Embryonic facial prominence (tissue), 1 donor: ENCODE measurements at regions not wholly inside any gene's neighbourhood (a gene's known extent, or its start where the extent isn't known, plus 50 kb on each side); places are given as distances from the start of the nearest gene placed in this dataset.
"Not testable (repeated sequence)": the region's sequence is repeated elsewhere in the genome, so short reads cannot be mapped to it uniquely, and the experiment has no call there.

Experiments used
- DNase-seq: peaks from one replicate; pipeline ENCODE4 v3.0.0-alpha.2; 2016; ENCODE audit errors: extremely low spot score

DNA sequence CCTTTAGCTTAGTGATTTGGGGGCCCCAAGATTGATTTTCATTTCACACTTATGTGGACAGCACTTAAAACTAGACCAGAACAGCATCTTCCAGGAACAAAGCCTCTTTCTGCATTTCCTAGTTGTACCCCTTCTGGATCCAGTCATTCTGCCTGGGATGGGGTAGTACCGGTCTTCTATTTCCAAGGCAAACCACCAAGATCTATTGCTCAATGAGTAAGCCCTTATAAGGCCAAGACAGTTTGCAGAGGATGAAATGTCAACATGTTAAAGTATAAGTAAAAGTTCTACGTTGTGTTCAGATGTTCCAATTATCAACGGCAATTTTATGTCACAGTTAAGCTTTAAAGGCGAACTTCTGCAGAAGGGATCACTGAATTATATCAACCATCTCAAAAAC, 106.9 kb upstream of the ZNF746 start:
- no peak for DNase-seq

DNA sequence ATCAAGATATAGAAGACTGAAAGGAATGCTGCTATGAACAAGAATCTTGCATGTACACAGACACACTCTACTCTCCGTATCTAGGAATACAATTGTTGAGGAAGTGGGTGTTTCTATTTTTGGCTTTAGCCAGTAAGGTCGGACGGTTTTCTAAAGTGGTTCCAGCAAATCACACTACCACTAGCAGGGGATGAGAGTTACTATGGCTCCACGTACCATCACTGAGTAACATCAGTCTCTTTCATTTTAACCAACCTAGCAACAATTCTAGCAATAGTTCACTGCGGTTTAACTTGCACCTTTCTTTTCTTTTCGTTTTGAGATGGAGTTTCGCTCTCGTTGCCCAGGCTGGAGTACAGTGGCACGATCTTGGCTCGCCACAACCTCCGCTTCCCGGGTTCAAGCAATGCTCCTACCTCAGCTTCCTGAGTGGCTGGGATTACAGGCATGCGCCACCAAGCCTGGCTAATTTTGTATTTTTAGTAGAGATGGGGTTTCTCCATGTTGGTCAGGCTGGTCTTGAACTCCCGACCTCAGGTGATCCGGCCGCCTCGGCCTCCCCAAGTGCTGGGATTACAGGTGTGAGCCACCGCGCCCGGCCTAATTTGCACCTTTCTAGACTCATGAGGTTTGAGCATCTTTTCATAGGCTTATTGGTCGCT, 103.2 kb upstream of the ZNF746 start:
- not testable (repeated sequence) for DNase-seq

DNA sequence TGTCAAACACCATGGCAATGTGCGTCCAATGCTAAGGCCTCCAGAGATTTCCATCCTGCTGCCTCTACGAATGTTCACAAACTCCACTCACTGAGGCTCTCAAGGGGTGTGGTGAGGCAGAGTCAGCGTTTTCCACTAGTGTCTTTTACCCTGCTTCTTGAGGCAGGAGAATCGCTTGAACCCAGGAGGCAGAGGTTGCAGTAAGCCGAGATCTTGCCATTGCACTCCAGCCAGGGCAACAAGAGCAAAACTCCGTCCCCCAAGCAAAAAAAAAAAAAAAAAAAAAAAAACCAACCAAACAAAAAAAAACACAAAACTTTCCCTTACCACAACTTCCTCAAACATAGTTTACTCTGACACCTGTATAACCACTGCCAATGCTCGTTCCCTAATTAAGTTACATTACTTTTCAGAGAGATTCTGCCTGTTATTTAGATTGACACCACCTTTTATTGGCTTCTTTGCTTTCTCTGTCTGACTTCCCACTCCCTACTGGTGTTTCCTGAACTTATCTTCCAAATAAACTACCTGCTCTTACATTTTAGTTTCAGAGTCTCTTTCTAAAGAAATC, 102.1 kb upstream of the ZNF746 start:
- DNase-seq: no peak

DNA sequence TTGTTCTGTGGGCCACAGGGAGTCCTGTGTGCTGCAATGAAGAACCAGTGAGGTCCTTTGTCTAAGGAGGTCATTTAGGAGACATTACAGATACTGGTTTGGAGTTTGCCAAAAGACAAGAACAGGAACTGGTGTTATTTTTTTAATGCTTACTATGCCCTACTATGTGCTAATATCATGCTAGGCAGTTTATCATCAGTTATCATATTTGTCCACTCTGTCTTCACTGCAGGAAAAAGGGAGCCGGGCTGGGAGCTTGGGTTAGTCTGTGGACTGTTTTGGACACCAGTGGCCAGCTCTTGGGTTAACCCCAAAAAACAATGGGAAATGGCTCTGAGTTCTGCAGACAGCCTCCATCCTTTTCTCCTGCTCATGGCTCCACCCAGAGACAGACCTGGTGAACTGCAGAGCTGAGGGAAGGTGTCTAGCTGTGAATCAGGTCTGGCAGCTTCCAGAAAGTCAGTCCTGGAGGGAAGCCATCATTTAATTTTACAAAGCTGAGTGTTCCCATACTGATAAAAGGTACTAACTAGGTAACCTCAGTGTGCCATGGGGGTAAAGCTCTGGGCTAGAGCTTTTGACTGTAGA, 101.2 kb upstream of the ZNF746 start:
- no peak for DNase-seq

DNA sequence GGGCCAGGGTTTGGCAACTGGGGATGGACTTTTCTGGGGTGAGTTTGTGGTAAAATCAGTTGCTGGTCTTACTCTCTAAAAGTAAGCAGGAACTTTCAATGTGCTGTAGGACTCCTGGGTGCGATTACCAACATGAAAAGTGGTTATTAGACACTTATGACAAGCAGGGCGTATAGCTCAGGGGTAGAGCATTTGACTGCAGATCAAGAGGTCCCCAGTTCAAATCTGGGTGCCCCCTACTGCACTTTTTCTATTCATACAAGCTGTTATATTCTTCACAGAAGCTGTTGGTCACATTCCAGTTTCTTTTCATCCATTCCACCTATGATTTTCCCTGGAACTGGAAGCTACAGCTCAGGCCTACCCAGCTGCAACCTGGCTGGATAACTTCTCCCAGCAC, 100.2 kb upstream of the ZNF746 start:
- DNase-seq: not testable (repeated sequence)

GRCh38 chr7:149595541-149595940, 97.9 kb upstream of the ZNF746 start:
- no peak for DNase-seq

DNA sequence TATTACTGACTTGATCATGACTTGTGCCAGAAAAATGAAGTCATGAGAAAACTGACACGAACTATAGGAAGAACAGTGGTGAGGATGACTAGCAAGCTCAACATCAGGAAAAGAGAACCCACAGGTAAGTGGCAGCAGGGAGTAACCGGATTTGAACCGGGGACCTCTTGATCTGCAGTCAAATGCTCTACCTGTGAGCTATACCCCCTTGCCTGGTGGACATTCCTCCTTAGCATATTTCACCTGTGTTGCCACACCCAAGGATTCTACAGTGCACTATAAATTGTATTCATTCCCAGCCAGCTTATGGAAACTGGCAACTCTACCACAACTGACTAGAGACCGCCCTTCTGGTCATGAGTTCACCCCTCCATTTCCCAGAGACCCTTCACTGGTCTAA, 97.5 kb upstream of the ZNF746 start:
- no peak for DNase-seq

- DNase-seq: no peak
These were observed 91.3 kb upstream of the ZNF746 start for GRCh38 chr7:149588930-149589329.

DNA sequence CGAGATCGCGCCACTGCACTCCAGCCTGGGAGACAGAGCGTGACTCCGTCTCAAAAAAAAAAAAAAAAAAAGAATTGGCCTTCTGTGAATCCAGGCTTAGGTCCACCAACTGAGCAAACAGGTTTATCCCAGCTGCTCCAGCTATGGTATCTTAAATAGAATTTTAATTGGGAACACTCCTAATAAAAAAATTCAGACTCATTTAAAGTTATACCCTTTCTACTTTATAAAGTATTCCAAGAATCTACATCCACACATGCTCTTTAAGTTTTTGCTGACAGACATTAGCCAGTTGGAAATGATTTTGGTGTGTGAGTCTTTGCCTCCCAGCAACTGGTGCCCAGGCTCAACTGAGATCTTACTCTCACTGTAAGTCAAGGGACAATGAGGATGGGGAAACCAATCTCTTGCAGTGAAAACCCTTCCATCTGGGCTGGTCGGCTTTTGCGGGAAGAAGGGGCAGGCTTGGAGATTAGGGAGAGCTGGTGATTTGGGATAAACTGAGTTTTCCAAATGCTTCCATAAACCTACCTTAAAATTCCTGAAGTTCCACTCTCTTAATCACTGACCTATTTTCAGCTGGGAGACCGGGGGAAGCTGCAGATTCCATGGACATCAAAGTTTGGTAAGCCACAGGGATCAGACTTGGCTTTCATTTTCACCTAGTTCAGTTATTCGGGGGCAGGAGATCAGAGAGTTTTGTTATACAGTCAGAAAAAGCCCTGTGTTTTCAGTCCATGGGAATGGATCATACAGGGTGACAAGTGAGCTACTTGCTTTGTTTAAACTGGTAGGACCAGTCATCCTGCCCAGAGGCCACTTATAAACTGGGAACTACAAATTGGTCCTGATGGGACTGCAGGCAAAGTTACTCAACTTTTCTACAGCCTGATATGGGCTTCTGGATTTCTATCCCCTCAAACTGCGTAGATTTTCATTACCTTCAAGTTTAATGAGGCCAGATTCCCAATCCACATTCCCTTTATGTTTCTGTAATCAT, 89.3 kb upstream of the ZNF746 start:
- no peak for DNase-seq

DNA sequence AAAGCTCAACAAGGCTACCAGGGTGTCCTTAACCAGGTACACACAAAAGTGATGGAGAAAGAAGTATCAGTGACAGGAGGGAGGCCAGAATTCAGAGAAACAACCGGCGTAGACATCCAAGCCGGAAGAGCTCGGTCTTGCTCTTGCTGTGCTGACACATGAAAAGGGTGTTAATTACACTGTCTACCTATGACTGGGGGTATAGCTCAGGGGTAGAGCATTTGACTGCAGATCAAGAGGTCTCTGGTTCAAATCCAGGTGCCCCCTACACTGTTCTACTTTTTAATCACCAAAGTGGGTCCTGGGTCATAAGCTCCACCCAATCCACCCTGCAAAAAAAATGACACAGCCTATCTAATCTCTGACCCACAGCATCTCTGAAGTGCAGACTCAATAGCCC, 86.9 kb upstream of the ZNF746 start:
- DNase-seq: no peak

DNA sequence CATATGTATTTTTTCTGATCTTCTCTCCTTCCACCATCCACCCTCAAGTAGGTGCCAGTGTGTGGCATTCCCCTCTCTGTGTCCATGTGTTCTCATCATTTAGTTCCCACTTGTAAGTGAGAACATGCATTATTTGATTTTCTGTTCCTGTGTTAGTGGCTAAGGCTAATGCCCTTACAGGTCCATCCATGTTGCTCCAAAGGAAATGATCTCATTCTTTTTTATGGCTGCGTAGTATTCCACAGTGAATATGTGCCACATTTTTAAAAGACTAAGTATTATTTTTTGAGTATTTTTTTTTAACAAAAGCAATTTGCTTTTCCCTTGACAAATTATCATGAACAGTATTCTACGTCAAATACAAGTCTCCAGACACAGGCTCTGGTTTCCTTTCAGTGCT, 86.4 kb upstream of the ZNF746 start:
- no peak for DNase-seq

DNA sequence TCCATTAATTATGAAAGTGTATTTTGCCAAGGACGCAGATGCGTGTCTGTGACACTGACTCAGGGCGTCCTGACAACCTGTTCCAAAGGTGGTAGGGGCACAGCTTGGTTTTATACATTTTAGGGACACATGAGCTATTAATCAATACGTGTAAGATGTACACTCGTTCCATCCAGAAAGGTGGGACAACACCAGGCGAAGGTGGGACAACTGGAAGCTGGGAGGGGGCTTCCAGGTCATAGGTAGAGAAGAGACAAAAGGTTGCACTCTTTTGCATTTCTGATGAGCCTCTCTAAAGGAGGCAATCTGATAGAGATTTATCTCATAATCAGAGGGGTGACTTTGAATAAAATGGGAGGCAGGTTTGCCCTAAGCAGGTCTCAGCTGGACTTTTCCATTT, 82.7 kb upstream of the ZNF746 start:
- no peak for DNase-seq

- not testable (repeated sequence) for DNase-seq
These were observed 81.8 kb upstream of the ZNF746 start for GRCh38 chr7:149579365-149579764.

DNA sequence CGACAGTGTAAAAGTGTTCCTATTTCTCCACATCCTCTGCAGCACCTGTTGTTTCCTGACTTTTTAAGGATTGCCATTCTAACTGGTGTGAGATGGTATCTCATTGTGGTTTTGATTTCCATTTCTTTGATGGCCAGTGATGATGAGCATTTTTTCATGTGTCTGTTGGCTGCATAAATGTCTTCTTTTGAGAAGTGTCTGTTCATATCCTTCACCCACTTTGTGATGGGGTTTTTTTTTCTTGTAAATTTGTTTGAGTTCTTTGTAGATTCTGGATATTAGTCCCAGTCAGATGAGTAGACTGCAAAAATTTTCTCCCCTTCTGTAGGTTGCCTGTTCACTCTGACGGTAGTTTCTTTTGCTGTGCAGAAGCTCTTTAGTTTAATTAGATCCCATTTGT, 76.8 kb upstream of the ZNF746 start:
- not testable (repeated sequence) for DNase-seq

GRCh38 chr7:149573519-149573918, 75.9 kb upstream of the ZNF746 start:
- DNase-seq: no peak

GRCh38 chr7:149572920-149573319, 75.3 kb upstream of the ZNF746 start:
- not testable (repeated sequence) for DNase-seq

DNA sequence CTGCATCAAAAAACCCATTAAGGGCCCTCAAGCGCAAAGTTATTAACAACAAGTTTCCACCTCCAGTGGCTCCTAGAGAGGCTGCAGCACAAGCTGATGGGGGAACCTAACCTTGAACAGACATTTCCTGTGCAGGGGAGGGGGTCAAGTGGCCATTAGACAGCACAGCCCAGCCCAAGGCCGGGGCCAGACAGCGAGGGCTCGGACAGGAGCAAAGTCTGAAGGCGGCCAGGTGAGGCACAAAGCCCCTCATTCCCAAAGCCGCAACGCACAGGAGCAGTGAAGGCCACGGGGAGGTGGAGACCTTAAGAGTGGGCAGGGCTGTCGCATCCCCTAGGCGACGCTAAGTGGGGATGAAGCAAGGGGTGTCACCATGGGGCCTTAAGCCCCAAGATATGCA, 73.2 kb upstream of the ZNF746 start:
- no peak for DNase-seq

DNA sequence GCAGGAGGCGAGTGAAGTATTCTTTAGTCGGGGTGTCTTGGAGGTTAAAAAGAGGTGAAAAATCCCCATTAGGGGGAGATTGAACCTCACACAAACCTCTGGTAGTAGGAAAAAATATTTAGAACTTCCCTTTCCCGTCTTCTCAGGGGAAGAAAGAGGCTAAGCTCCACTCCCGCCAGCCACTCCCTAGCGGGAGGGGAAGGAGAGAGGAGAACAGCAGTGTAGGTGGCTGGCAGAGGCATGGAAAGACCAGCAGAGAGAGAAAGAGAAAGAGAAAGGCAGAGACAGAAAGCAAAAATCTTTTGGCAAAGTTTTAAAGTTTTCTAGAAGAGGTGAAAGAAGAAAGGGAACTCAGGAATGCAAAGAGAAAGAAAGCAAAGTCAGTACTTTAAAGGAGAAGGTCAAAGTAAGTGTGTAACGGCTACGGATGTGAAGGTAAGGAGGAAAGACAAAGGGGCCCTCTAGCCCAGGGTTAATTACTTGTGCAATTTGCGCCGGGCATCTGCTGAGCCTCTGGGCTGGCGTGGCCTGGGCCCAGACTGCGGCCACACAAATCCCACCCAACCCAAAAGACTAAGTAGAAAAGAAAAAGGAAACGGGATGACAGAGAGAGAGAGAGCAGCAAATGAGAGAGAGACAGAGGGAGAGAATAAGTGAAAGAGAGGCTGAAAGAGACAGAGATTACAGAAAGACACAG, 72.3 kb upstream of the ZNF746 start:
- no peak for DNase-seq

DNA sequence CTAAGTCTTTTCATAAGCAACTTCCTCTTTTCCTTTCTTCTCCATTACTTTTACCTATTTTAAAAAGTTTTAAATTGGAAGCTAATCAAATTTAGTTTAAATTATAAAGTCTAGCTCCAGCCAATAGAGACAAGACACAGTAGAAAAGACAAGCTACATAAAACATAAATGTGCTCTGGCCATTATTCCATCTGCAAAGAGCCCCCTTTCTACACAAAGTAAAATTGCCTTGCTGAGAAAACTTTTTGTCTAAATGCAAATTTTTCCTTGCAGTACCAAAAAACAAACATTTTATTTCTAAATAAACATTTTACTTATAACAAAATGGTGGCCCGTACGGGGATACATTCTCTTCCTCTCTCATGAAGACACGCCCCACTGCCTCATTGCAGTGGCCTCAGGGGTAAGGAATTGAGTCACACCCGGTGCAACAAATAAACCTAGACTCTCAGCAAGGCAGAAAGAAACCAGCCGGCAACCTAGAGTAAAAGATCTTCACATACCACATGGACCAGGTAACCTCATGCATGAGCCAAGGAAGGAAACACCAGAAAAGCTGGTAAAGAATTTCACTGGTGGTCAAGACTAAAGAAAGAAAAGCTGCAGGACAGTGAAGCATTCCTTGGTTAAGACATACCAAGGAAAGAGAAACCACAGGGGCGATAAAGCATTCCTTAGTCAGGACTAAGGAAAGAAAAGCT, 71.6 kb upstream of the ZNF746 start:
- no peak for DNase-seq

GRCh38 chr7:149568218-149568617, 70.6 kb upstream of the ZNF746 start:
- no peak for DNase-seq

GRCh38 chr7:149566103-149566502, 68.5 kb upstream of the ZNF746 start:
- no peak for DNase-seq
